HG02970 (cell line): ENCODE measurements at regions not wholly inside any gene's neighbourhood (a gene's known extent, or its start where the extent isn't known, plus 50 kb on each side); places are given as distances from the start of the nearest gene placed in this dataset.
"Not testable (repeated sequence)": the region's sequence is repeated elsewhere in the genome, so short reads cannot be mapped to it uniquely, and the experiment has no call there.

ENCODE experiments used
- ATAC-seq: cut with Tn5 transposase; IDR thresholded peaks from one replicate; pipeline ENCODE4 v1.9.1; 2021; ENCODE audit warnings: mild to moderate bottlenecking, moderate library complexity, moderate number of reproducible peaks; ENCODE audit not compliant: unreplicated experiment, low FRiP score

- no peak for ATAC-seq
Observed at GRCh38 chr3:22443571-22444233, 692.7 kb upstream of the ZNF385D start.

GRCh38 chr3:22445336-22445735, 694.3 kb upstream of the ZNF385D start:
- ATAC-seq: not testable (repeated sequence)

- ATAC-seq: no peak
Observed at GRCh38 chr3:22450786-22451400, 699.9 kb upstream of the ZNF385D start.

GRCh38 chr3:22451501-22451900, 700.5 kb upstream of the ZNF385D start:
- no peak for ATAC-seq

GRCh38 chr3:22453906-22454535, 703.0 kb upstream of the ZNF385D start:
- no peak for ATAC-seq

GRCh38 chr3:22469995-22470394, 719.0 kb upstream of the ZNF385D start:
- no peak for ATAC-seq

- no peak for ATAC-seq
Observed at GRCh38 chr3:22471557-22471956, 720.5 kb upstream of the ZNF385D start.

GRCh38 chr3:22474706-22475445, 723.9 kb upstream of the ZNF385D start:
- no peak for ATAC-seq

GRCh38 chr3:22475665-22476240, 724.7 kb upstream of the ZNF385D start:
- ATAC-seq: no peak

- ATAC-seq: no peak
Observed at GRCh38 chr3:22476976-22477375, 726.0 kb upstream of the ZNF385D start.

- no peak for ATAC-seq
Observed at GRCh38 chr3:22485954-22486353, 717.2 kb upstream of the UBE2E2 start.

- no peak for ATAC-seq
Observed at GRCh38 chr3:22490747-22491146, 712.4 kb upstream of the UBE2E2 start.

- ATAC-seq: no peak
Observed at GRCh38 chr3:22491344-22491743, 711.8 kb upstream of the UBE2E2 start.

GRCh38 chr3:22492342-22492741, 710.8 kb upstream of the UBE2E2 start:
- ATAC-seq: no peak

GRCh38 chr3:22495241-22495640, 707.9 kb upstream of the UBE2E2 start:
- no peak for ATAC-seq

- no peak for ATAC-seq
Observed at GRCh38 chr3:22495791-22496190, 707.3 kb upstream of the UBE2E2 start.

GRCh38 chr3:22496641-22497040, 706.5 kb upstream of the UBE2E2 start:
- ATAC-seq: no peak

GRCh38 chr3:22506871-22507270, 696.3 kb upstream of the UBE2E2 start:
- no peak for ATAC-seq

GRCh38 chr3:22507709-22508108, 695.4 kb upstream of the UBE2E2 start:
- ATAC-seq: no peak

GRCh38 chr3:22523925-22524324, 679.2 kb upstream of the UBE2E2 start:
- ATAC-seq: no peak

GRCh38 chr3:22526266-22526837, 676.8 kb upstream of the UBE2E2 start:
- no peak for ATAC-seq
